GM19452 (cell line): ENCODE measurements at regions not wholly inside any gene's neighbourhood (a gene's known extent, or its start where the extent isn't known, plus 50 kb on each side); places are given as distances from the start of the nearest gene placed in this dataset.

Experiments used
- ATAC-seq: cut with Tn5 transposase; IDR thresholded peaks from one replicate; pipeline ENCODE4 v1.9.1; 2021; ENCODE audit not compliant: unreplicated experiment

GRCh38 chr11:45556851-45557707 is 108.3 kb downstream of the CHST1 start:
- no peak for ATAC-seq

- ATAC-seq, result no peak
Measured at GRCh38 chr11:45554230-45554967, 111.0 kb downstream of the CHST1 start.

DNA sequence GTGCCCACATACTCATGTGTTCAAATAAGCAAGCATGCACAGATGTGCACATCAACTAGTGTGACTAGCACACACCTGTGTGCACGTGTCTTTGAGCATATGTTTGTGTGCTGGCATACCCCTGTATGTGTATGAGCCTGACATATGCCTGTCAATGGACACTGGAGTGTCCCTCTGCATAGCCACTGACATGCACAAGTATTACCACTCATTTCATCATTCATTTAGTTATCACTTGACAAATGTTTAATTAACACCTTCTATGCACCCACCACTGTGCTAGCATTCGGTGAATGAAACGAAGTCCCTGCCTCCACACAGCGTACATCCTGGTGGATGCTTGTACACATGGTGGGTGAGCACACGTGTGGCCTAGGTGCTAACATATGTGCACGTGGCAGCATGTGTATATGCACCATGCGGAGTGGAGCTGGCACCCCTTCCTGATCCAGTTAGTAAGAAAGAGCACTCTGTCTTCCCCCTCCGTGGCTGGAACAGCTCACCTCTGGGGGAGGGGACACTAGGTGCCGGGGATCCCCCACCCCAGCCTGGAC is 112.0 kb downstream of the CHST1 start:
- no peak for ATAC-seq

- ATAC-seq, result no peak
Measured at GRCh38 chr11:45551191-45551713, 114.2 kb downstream of the CHST1 start.

DNA sequence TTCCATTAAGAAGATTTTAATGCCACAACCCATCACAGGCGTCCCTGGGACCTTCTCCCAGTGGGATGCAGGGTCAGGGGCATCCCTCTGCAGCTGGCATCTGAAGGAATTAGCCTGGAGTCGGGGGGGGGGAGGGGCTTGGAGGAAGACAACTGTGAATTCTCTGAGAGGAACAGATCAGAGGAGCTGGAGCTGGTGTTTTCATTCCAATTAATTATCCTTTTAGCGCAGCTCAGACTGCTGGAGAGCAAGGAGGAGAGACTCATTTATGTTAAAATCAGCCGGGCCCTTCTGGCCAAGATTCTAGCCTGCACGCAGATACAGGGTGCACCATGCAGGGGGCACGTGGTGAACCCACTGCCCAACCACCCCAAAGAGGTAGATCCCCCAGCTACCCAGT is 116.2 kb downstream of the CHST1 start:
- ATAC-seq, result no peak

- ATAC-seq, result no peak
Measured at GRCh38 chr11:45546366-45546765, 119.1 kb downstream of the CHST1 start.

GRCh38 chr11:45544826-45545225 is 120.6 kb downstream of the CHST1 start:
- no peak for ATAC-seq

DNA sequence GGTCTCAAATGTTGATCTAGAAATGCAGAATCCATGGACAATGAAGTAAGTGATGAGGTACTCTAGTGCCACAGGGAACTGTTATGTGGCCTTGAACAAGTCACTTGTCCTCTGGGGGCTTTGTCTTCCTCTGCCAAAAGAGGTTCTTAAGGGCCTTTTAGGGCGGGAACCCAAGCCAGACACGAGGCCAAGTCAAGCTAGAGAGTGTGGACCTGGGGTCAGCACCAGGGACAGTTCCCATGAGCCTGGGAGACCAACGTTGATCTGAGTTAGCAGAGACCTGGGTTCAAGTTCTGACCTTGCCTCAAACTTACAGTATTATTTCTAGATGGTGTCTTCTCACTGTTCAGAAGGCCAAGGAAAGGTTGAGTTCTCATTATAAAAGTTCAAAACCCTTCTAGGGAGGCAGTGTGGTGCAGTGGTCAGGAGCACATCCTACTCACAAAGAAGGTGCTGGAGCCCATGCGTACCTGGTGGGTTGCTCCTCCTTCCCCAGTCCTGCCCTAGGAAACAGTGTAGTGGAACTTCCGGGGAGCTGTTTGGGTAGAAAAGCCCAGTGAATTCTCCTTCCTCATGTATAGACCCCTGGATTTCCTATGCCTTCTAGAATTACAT is 121.5 kb downstream of the CHST1 start:
- no peak for ATAC-seq

DNA sequence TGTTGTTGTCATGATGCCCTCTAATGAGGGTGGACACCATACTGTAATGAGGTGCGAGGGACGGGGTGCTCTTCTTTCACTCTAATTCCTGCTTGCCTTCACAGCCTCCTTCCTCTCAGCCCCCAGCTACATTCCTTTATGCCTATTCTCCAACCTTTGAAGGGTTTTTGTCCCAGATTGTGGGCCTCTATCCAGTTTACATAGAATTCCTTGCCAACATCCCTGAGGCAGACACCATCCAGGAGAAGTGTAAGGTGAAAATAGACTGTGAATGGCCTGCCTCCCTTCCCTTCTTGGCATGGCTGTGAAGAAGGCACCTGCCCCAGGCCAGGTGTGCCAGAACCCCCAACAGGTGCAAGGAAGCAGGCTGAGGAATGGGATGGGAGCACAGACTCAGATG is 122.3 kb downstream of the CHST1 start:
- no peak for ATAC-seq

DNA sequence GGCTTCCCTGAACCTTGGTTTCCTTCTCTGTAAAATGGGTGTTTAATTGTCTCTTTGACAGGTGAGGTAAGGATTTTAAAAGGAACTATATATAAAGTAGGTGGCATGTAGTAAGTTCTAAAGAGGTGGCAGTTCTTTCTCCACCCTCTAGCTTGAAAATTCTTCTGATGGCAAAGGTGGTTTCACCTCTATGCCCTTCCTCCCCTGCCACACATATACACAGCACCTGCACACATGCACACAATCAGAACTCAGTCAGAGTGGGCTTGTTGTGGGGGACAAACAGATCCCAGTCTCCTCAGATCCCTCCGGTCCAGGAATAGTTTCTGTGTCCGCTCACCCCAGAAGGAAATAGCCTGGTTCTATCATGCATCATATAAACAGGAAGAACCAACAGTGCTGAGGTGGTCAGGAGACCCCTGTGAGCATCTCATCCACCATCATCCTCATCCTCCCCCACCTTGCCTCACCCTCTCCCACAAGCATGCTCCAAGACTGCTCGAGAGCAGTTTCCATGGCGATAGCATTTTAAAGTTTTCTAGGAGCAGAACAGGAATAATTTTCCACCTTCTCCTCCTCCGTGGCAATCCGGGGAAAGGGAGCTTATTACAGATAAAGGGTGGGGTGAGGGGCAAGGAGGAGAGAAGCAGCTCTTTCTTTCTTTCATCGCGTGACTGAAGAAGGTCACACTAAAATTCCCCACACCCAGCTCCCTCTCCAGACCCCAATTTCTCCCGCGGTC is 123.6 kb downstream of the CHST1 start:
- ATAC-seq, result no peak

GRCh38 chr11:45538939-45539338 is 126.5 kb downstream of the CHST1 start:
- ATAC-seq, result no peak

DNA sequence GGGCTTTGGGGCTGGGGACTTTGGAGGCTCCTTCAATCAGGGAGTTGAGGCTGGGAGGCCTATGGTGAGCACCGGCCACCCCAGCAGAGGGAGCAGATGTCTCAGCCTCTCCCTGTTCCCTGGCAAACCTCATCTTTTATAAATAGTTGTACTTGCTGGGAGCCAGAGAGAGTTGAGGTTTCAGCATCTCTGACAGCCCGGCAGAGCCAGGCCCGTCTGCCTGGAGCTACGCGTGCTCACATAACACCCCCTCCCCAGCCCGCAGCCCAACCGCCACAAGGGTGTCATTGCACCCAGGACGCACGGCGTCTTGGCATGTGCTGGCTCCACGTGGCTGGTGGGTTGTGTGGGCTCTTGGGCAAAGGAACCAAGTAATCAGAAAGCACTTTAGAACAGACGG is 127.1 kb downstream of the CHST1 start:
- no peak for ATAC-seq

- ATAC-seq, result no peak
Measured at GRCh38 chr11:45537614-45538013, 127.8 kb downstream of the CHST1 start.

GRCh38 chr11:45535033-45535432 is 130.4 kb downstream of the CHST1 start:
- ATAC-seq, result no peak

GRCh38 chr11:45534132-45534531 is 131.3 kb downstream of the CHST1 start:
- no peak for ATAC-seq

DNA sequence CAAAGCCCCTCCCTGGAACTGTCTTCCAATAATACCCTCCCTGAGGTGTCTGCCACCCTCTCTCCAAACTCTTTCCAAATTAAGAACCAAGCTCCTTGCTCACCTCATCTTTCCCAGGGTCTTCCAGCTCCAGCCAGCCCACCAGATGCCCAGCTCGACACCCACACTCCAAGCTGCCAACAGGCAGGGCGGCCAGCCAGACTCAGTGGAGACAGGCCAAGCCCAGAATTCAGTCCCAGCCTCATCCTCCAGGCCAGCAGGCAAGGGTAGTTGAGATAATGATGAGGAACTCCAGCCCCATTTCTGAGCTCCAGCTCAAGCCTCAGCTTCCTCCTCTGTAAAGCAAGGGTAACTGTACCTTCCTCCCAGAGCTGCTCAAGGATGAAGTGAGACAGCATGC is 132.9 kb downstream of the CHST1 start:
- no peak for ATAC-seq

GRCh38 chr11:45530776-45531175 is 134.6 kb downstream of the CHST1 start:
- ATAC-seq, result no peak

DNA sequence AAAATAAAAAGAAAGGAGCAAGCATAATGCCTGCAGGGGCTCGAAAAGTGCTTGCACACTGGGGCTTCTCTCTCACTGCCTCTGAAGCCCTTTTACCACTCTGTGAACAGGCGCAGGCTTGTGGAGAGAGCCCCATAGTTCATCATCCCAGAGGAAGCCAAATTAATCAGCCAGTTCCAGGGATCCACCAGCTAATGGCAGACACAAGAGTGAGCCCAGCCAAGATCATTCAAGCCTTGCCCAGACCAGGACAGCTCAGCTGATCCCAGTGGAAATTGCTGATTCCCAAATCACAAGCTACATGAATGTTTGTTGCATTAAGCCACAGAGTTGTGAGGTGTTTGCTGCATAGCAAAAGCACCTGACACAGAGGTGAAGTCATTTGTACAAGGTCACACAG is 135.3 kb downstream of the CHST1 start:
- ATAC-seq, result no peak

DNA sequence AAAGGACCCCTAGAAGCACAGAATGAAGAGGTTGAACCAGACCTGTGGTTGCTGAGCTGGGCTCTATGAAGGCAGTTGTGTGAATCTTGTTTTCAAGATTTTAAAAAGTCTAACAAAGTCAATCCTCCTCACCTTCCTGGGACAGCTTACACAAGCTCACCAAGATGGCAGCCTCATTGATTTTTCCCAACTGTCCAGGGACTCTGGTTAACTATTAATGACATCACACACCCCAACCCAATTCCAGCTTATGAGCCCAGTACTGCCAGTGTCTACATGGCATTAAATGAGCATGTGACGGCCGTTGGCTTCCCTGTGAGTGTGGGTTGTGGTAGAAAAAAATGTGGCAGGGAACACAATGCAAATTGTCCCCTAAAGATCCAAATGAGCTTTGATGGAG is 137.0 kb downstream of the CHST1 start:
- ATAC-seq, result no peak

DNA sequence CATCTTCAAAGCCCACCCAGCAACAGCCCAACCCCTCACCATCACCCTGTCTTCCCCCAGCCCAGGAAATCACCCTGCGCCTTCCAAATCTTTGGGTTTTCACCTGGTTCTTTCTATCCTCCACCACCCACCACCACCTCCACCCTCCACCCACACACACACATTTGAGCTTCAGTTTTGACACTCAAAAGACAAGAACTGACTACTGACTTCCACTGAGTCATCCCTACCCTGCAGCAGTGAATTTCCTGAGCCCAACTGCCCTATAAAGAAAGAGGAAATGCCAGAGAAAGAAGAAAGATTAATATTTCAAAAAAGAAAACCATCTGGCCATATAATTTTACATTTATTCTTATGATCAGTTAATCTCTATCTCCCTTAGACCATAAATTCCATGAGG is 137.5 kb downstream of the CHST1 start:
- no peak for ATAC-seq

DNA sequence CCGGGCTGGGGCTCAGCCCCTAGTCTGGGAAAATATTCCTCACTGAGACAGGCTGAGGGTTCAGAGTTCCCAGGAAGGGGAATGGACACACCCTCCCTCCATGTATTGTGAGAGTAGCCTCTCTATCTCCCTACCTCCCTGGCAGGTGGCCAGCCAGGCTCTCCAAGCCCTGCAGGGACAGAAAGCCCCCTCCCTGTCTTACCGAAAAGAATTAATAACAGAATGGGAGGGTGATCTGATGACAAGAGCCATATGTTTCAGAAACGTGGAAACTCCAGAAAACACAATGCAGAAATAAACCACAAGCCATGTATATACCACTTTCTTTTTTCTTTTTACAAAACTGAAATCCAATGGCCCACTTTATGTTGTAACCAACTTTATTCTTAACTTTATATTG is 140.0 kb downstream of the CHST1 start:
- no peak for ATAC-seq
